Keratinocyte (primary cell): ENCODE measurements at regions not wholly inside any gene's neighbourhood (a gene's known extent, or its start where the extent isn't known, plus 50 kb on each side); places are given as distances from the start of the nearest gene placed in this dataset.

ENCODE experiments used
- EZH2 ChIP-seq: IDR thresholded peaks from one replicate; pipeline ENCODE4 v1.6.1; 2012; ENCODE audit warnings: inconsistent platforms, mild to moderate bottlenecking, low read length, moderate library complexity
- TF ChIP-seq, protein P1 (sequence below), 3 experiments: IDR thresholded peaks in 1 of 3; conservative IDR thresholded peaks in 1 of 3; optimal IDR thresholded peaks in 1 of 3; 2 replicates in 2 of 3; 3 replicates in 1 of 3; pipeline versions ENCODE3 to v1.5.1; 2011; ENCODE audit warnings: low read length in 3 of 3, mild to moderate bottlenecking in 3 of 3, moderate library complexity in 2 of 3, control low read depth in 1 of 3, inconsistent platforms in 1 of 3; ENCODE audit not compliant: insufficient read depth in 2 of 3; ENCODE audit errors: extremely low read depth in 1 of 3

DNA sequence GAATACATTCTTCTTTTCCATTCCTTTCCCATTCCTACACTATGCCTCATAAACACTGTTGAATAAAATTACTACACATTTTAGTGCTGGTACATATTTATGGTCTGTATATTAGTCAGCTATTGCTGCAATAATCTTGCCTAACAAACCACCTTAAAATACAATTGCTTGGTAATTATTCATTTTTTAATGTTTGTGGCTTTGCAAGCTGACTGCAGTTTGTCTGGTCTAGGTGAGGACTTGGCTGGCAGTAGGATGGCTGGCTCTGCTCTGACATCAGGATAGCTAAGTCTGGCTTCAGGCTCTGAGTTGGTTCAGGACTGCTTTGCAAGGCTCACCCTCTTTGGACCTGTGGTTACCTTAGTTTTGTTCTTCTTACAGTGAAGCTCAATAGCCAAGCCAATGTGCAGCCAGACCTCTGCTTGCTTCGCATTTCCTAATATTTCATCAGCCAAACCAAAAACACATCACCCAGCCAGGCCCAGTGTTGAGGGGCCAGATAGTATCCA lies 913.4 kb upstream of the RAG2 start:
- TF ChIP-seq, protein P1, sequence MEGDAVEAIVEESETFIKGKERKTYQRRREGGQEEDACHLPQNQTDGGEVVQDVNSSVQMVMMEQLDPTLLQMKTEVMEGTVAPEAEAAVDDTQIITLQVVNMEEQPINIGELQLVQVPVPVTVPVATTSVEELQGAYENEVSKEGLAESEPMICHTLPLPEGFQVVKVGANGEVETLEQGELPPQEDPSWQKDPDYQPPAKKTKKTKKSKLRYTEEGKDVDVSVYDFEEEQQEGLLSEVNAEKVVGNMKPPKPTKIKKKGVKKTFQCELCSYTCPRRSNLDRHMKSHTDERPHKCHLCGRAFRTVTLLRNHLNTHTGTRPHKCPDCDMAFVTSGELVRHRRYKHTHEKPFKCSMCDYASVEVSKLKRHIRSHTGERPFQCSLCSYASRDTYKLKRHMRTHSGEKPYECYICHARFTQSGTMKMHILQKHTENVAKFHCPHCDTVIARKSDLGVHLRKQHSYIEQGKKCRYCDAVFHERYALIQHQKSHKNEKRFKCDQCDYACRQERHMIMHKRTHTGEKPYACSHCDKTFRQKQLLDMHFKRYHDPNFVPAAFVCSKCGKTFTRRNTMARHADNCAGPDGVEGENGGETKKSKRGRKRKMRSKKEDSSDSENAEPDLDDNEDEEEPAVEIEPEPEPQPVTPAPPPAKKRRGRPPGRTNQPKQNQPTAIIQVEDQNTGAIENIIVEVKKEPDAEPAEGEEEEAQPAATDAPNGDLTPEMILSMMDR (optimal IDR thresholded peaks at IDR 0.05 in 1 of 3, IDR thresholded peaks at IDR 0.05 in 1 of 3, conservative IDR thresholded peaks at IDR 0.05 in 1 of 3; ENCODE audit: extremely low read depth in 1 of 3, insufficient read depth in 2 of 3, low read length in 3 of 3): no peak
- TF ChIP-seq EZH2: no peak
